T-helper 1 cell (primary cell): ENCODE measurements at regions not wholly inside any gene's neighbourhood (a gene's known extent, or its start where the extent isn't known, plus 50 kb on each side); places are given as distances from the start of the nearest gene placed in this dataset.
"Not testable (repeated sequence)": the region's sequence is repeated elsewhere in the genome, so short reads cannot be mapped to it uniquely, and the experiment has no call there.

Source experiments
- DNase-seq, 5 donors: peaks; one replicate each; pipeline ENCODE4 v3.0.0-alpha.2; 2012 to 2020

GRCh38 chr6:134666125-134666524 is 283.8 kb downstream of the ALDH8A1 start:
- no peak for DNase-seq

- DNase-seq: no peak
Observed at GRCh38 chr6:134665029-134665723, 284.7 kb downstream of the ALDH8A1 start.

GRCh38 chr6:134663800-134664535 is 285.9 kb downstream of the ALDH8A1 start:
- no peak for DNase-seq

GRCh38 chr6:134663356-134663755 is 286.5 kb downstream of the ALDH8A1 start:
- DNase-seq: no peak

GRCh38 chr6:134662077-134662700 is 287.7 kb downstream of the ALDH8A1 start:
- DNase-seq: no peak

GRCh38 chr6:134659885-134660284 is 290.0 kb downstream of the ALDH8A1 start:
- DNase-seq: not testable (repeated sequence)

GRCh38 chr6:134658596-134658995 is 291.3 kb downstream of the ALDH8A1 start:
- no peak for DNase-seq

GRCh38 chr6:134657751-134658527 is 292.0 kb downstream of the ALDH8A1 start:
- DNase-seq: no peak

- no peak for DNase-seq
Observed at GRCh38 chr6:134657343-134657742, 292.6 kb downstream of the ALDH8A1 start.

GRCh38 chr6:134654751-134655150 is 295.1 kb downstream of the ALDH8A1 start:
- no peak for DNase-seq

- DNase-seq: no peak
Observed at GRCh38 chr6:134651519-134651918, 298.4 kb downstream of the ALDH8A1 start.

- no peak for DNase-seq
Observed at GRCh38 chr6:134647861-134648260, 302.0 kb downstream of the ALDH8A1 start.

- no peak for DNase-seq
Observed at GRCh38 chr6:134642819-134643218, 307.1 kb downstream of the ALDH8A1 start.

- no peak for DNase-seq
Observed at GRCh38 chr6:134642279-134642678, 307.6 kb downstream of the ALDH8A1 start.

GRCh38 chr6:134640975-134641429 is 308.9 kb downstream of the ALDH8A1 start:
- DNase-seq: peak; percentile 31 to 80 (median 62)

- DNase-seq: no peak
Observed at GRCh38 chr6:134640229-134640628, 309.7 kb downstream of the ALDH8A1 start.

- DNase-seq: peak in 1 of 5 donors; percentile 27
Observed at GRCh38 chr6:134637847-134638437, 312.0 kb downstream of the ALDH8A1 start.

- no peak for DNase-seq
Observed at GRCh38 chr6:134637282-134637681, 312.6 kb downstream of the ALDH8A1 start.

GRCh38 chr6:134636186-134636799 is 313.6 kb downstream of the ALDH8A1 start:
- peak in 3 of 5 donors; percentile 11 to 38 (median 12) for DNase-seq

GRCh38 chr6:134634966-134635365 is 314.9 kb downstream of the ALDH8A1 start:
- DNase-seq: no peak

- DNase-seq: no peak
Observed at GRCh38 chr6:134634466-134634865, 315.4 kb downstream of the ALDH8A1 start.
